ENCODE measurements at regions not wholly inside any gene's neighbourhood (a gene's known extent, or its start where the extent isn't known, plus 50 kb on each side); places are given as distances from the start of the nearest gene placed in this dataset.

GRCh38 chr3:117567382-117567781, 857.8 kb downstream of the TUSC7 start:
- TF ChIP-seq CTCF (IDR thresholded peaks at IDR 0.05), result no peak
- no peak overlapping the region for H3K4me3 ChIP-seq
- H3K36me3 ChIP-seq (ENCODE audit: low read depth), result no peaks in the 10 kb centered on the region
- no peak for DNase-seq
- H3K9me3 ChIP-seq, result no peaks in the 10 kb centered on the region
- intact Hi-C loops (cut with DNase I, micrococcal nuclease), result no loop called here
- ATAC-seq, result no peak
- no peaks in the 10 kb centered on the region for H3K4me1 ChIP-seq (ENCODE audit: low read depth)

GRCh38 chr3:117567906-117568305, 858.3 kb downstream of the TUSC7 start:
- Histone ChIP-seq H3K4me3 (no peak overlapping the region), H3K36me3 (ENCODE audit: low read depth) (no peaks in the 10 kb centered on the region), H3K9me3 (no peaks in the 10 kb centered on the region), H3K4me1 (ENCODE audit: low read depth) (no peaks in the 10 kb centered on the region)
- intact Hi-C loops (cut with DNase I, micrococcal nuclease), result no loop called here
- ATAC-seq, result no peak
- TF ChIP-seq CTCF (IDR thresholded peaks at IDR 0.05), result no peak
- no peak for DNase-seq

GRCh38 chr3:117572786-117573185, 863.2 kb downstream of the TUSC7 start:
- H3K4me1 ChIP-seq (ENCODE audit: low read depth), result no peaks in the 10 kb centered on the region
- no peaks in the 10 kb centered on the region for H3K9me3 ChIP-seq
- no peak for ATAC-seq
- no peak overlapping the region for H3K4me3 ChIP-seq
- intact Hi-C loops (cut with DNase I, micrococcal nuclease), result no loop called here
- no peak for DNase-seq
- no peaks in the 10 kb centered on the region for H3K36me3 ChIP-seq (ENCODE audit: low read depth)
- no peak for TF ChIP-seq CTCF (IDR thresholded peaks at IDR 0.05)

- H3K9me3 ChIP-seq, result no peaks in the 10 kb centered on the region
- H3K4me3 ChIP-seq, result no peak overlapping the region
- ATAC-seq (no peak), DNase-seq (no peak)
- no peaks in the 10 kb centered on the region for H3K4me1 ChIP-seq (ENCODE audit: low read depth)
- H3K36me3 ChIP-seq (ENCODE audit: low read depth), result no peaks in the 10 kb centered on the region
- no peak for TF ChIP-seq CTCF (IDR thresholded peaks at IDR 0.05)
- intact Hi-C loops (cut with DNase I, micrococcal nuclease), result no loop called here
These were observed 871.2 kb downstream of the TUSC7 start for GRCh38 chr3:117580806-117581205.

GRCh38 chr3:117586161-117586560, 876.6 kb downstream of the TUSC7 start:
- intact Hi-C loops (cut with DNase I, micrococcal nuclease), result no loop called here
- DNase-seq, result no peak
- no peaks in the 10 kb centered on the region for H3K36me3 ChIP-seq (ENCODE audit: low read depth)

More at GRCh38 chr3:117586161-117586560, 876.6 kb downstream of the TUSC7 start:
- TF ChIP-seq CTCF (IDR thresholded peaks at IDR 0.05), result no peak
- H3K9me3 ChIP-seq, result no peaks in the 10 kb centered on the region
- no peaks in the 10 kb centered on the region for H3K4me1 ChIP-seq (ENCODE audit: low read depth)
- no peak for ATAC-seq
- H3K4me3 ChIP-seq, result no peak overlapping the region
